Body of pancreas (tissue), 4 donors: ENCODE measurements at regions not wholly inside any gene's neighbourhood (a gene's known extent, or its start where the extent isn't known, plus 50 kb on each side); places are given as distances from the start of the nearest gene placed in this dataset.

Source experiments
- CTCF ChIP-seq, 7 experiments: fragments of 450-650 bp in 4 of 7; fragments of 200-600 bp in 3 of 7; sonication (generic) in 3 of 7; IDR thresholded peaks; one replicate each; pipeline ENCODE4 v1.5.1; 2016 to 2019; ENCODE audit warnings: antibody characterized with exemption in 7 of 7
- POLR2A ChIP-seq, 3 donors: fragments of 450-650 bp; IDR thresholded peaks; one replicate each; pipeline ENCODE4 v1.6.1; 2016; ENCODE audit warnings: antibody characterized with exemption in 3 of 3, mild to moderate bottlenecking in 2 of 3

DNA sequence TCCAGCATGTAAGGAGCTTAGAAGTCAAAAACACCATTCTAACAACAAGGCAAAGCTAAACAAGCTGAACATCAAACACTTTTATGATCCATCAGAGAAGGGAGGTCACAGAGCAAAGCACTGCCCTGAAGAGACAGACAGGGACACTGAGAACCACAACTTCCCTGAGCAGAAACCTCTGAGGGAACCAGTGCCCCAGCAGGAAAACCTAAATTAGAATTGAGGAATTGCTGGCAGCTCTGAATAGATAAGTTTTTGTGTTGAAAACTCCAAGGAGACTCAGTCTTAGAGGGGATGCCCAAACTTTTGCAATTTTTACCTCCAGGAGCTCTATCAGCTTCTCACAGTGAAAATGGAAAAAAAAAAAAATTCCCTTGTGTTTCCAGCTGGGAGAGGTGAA lies 83.0 kb upstream of the MAPK10 start:
- no peak for TF ChIP-seq CTCF (IDR thresholded peaks at IDR 0.05)
- TF ChIP-seq POLR2A (IDR thresholded peaks at IDR 0.05) = no peak
